ENCODE measurements at regions not wholly inside any gene's neighbourhood (a gene's known extent, or its start where the extent isn't known, plus 50 kb on each side); places are given as distances from the start of the nearest gene placed in this dataset.

- Histone ChIP-seq H3K27me3 (ENCODE audit: control insufficient read depth in 1 of 2, insufficient read depth in 2 of 2, low read length in 2 of 2) (no peaks in the 10 kb centered on the region), H3K4me3 (ENCODE audit: low read depth in 1 of 2, low read length in 2 of 2) (no peak overlapping the region), H3K27ac (ENCODE audit: low read depth in 2 of 2, low read length in 1 of 2) (no peak overlapping the region), H3K9me3 (ENCODE audit: control insufficient read depth in 2 of 2, insufficient read depth in 1 of 2, low read depth in 1 of 2, low read length in 1 of 2) (peaks cover 0 to 2% of the 10 kb centered on the region in 2 donors), H3K4me1 (ENCODE audit: control insufficient read depth in 2 of 2, insufficient read depth in 2 of 2, low read length in 1 of 2) (no peaks in the 10 kb centered on the region), H3K36me3 (ENCODE audit: control insufficient read depth in 2 of 2, insufficient read depth in 2 of 2, low read length in 1 of 2) (no peaks in the 10 kb centered on the region)
- 62 to 75% methylated on average over 2 of the region's 2 CpGs for WGBS, 2 donors
These were observed 1019.5 kb downstream of the TMEM182 start for GRCh38 chr2:103781313-103781712.

DNA sequence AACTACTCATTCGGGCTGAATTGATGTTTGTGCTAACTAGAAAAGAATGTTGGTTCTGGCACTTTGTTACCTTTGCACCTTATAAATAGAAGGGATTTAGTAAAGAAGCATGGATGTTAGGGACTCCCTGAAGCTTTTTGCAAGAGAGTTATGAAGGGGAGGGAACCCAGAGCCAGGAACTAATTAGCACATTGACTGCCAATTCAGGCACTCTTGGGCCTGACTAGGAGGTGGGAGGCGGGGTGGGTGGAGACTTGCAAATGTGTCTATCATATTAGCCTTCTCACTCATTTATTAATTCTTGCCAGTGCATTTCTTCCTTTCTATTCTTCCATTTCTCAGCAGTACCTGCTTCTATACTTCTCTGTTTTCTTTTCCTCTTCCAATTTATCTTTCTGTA lies 1022.4 kb downstream of the TMEM182 start:
- no peaks in the 10 kb centered on the region for H3K36me3 ChIP-seq (ENCODE audit: control insufficient read depth in 2 of 2, insufficient read depth in 2 of 2, low read length in 1 of 2)
- no peak overlapping the region for H3K4me3 ChIP-seq (ENCODE audit: low read depth in 1 of 2, low read length in 2 of 2)
- no peaks in the 10 kb centered on the region for H3K4me1 ChIP-seq (ENCODE audit: control insufficient read depth in 2 of 2, insufficient read depth in 2 of 2, low read length in 1 of 2)
- H3K9me3 ChIP-seq (ENCODE audit: control insufficient read depth in 2 of 2, insufficient read depth in 1 of 2, low read depth in 1 of 2, low read length in 1 of 2): no peaks in the 10 kb centered on the region
- no peaks in the 10 kb centered on the region for H3K27me3 ChIP-seq (ENCODE audit: control insufficient read depth in 1 of 2, insufficient read depth in 2 of 2, low read length in 2 of 2)
- H3K27ac ChIP-seq (ENCODE audit: low read depth in 2 of 2, low read length in 1 of 2): no peak overlapping the region
- 61% methylated on average over 2 of the region's 2 CpGs for WGBS, 2 donors

GRCh38 chr2:103785432-103785831 lies 1023.6 kb downstream of the TMEM182 start:
- Histone ChIP-seq H3K4me1 (ENCODE audit: control insufficient read depth in 2 of 2, insufficient read depth in 2 of 2, low read length in 1 of 2) (no peaks in the 10 kb centered on the region), H3K27ac (ENCODE audit: low read depth in 2 of 2, low read length in 1 of 2) (no peak overlapping the region), H3K4me3 (ENCODE audit: low read depth in 1 of 2, low read length in 2 of 2) (no peak overlapping the region), H3K27me3 (ENCODE audit: control insufficient read depth in 1 of 2, insufficient read depth in 2 of 2, low read length in 2 of 2) (no peaks in the 10 kb centered on the region), H3K36me3 (ENCODE audit: control insufficient read depth in 2 of 2, insufficient read depth in 2 of 2, low read length in 1 of 2) (no peaks in the 10 kb centered on the region), H3K9me3 (ENCODE audit: control insufficient read depth in 2 of 2, insufficient read depth in 1 of 2, low read depth in 1 of 2, low read length in 1 of 2) (no peaks in the 10 kb centered on the region)
- WGBS, 2 donors: 20 to 23% methylated on average over 1 of the region's 1 CpG

DNA sequence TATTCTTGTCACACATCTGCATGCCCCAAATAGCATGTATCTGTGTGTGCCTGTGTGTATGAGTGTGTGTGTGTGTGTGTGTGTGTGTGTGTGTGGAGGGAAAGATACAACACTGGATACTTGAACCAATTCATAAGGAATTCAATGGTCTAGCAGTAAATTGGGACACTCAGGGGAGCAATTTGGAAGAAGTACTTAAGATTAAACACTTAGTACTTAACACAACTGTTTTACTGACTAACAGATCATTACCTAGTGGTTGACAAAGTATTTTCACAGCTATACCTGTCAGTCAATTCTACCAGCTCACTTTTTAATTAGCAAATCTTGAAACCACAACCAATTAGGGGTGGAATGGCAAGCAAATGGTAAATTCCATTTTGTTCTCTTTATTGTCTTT lies 1024.1 kb downstream of the TMEM182 start:
- no peaks in the 10 kb centered on the region for H3K4me1 ChIP-seq (ENCODE audit: control insufficient read depth in 2 of 2, insufficient read depth in 2 of 2, low read length in 1 of 2)
- no peaks in the 10 kb centered on the region for H3K36me3 ChIP-seq (ENCODE audit: control insufficient read depth in 2 of 2, insufficient read depth in 2 of 2, low read length in 1 of 2)
- no peak overlapping the region for H3K4me3 ChIP-seq (ENCODE audit: low read depth in 1 of 2, low read length in 2 of 2)
- no peaks in the 10 kb centered on the region for H3K27me3 ChIP-seq (ENCODE audit: control insufficient read depth in 1 of 2, insufficient read depth in 2 of 2, low read length in 2 of 2)
- H3K9me3 ChIP-seq (ENCODE audit: control insufficient read depth in 2 of 2, insufficient read depth in 1 of 2, low read depth in 1 of 2, low read length in 1 of 2): no peaks in the 10 kb centered on the region
- H3K27ac ChIP-seq (ENCODE audit: low read depth in 2 of 2, low read length in 1 of 2): no peak overlapping the region

DNA sequence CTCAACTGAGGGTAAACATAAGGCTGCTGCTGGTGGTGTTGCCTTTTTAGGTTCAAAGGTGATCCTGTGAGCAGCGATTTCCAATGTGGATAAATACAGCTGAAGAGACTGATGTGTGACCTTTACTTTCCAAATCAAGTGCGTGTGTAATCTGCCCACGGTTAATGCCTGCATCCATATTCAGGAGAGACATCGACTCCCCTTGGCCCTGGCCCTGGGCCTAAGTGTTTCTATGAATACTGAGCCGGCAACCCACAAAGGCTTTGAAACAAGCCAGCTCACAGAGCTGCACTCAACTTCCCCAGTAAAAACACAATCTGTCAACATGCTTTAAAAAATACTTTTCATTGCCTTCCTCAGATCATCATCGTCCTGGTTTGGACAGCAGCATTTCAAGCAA lies 1026.6 kb downstream of the TMEM182 start:
- no peak overlapping the region for H3K27ac ChIP-seq (ENCODE audit: low read depth in 2 of 2, low read length in 1 of 2)
- no peaks in the 10 kb centered on the region for H3K36me3 ChIP-seq (ENCODE audit: control insufficient read depth in 2 of 2, insufficient read depth in 2 of 2, low read length in 1 of 2)
- H3K9me3 ChIP-seq (ENCODE audit: control insufficient read depth in 2 of 2, insufficient read depth in 1 of 2, low read depth in 1 of 2, low read length in 1 of 2): no peaks in the 10 kb centered on the region
- H3K4me3 ChIP-seq (ENCODE audit: low read depth in 1 of 2, low read length in 2 of 2): no peak overlapping the region
- H3K4me1 ChIP-seq (ENCODE audit: control insufficient read depth in 2 of 2, insufficient read depth in 2 of 2, low read length in 1 of 2): no peaks in the 10 kb centered on the region
- WGBS, 2 donors: 31 to 37% methylated on average over 6 of the region's 6 CpGs
- H3K27me3 ChIP-seq (ENCODE audit: control insufficient read depth in 1 of 2, insufficient read depth in 2 of 2, low read length in 2 of 2): no peaks in the 10 kb centered on the region

- H3K36me3 ChIP-seq (ENCODE audit: control insufficient read depth in 2 of 2, insufficient read depth in 2 of 2, low read length in 1 of 2): no peaks in the 10 kb centered on the region
- H3K4me3 ChIP-seq (ENCODE audit: low read depth in 1 of 2, low read length in 2 of 2): no peak overlapping the region
- no peaks in the 10 kb centered on the region for H3K27me3 ChIP-seq (ENCODE audit: control insufficient read depth in 1 of 2, insufficient read depth in 2 of 2, low read length in 2 of 2)
- peaks cover 0 to under 1% of the 10 kb centered on the region in 2 donors for H3K9me3 ChIP-seq (ENCODE audit: control insufficient read depth in 2 of 2, insufficient read depth in 1 of 2, low read depth in 1 of 2, low read length in 1 of 2)
- no peaks in the 10 kb centered on the region for H3K4me1 ChIP-seq (ENCODE audit: control insufficient read depth in 2 of 2, insufficient read depth in 2 of 2, low read length in 1 of 2)
- H3K27ac ChIP-seq (ENCODE audit: low read depth in 2 of 2, low read length in 1 of 2): no peak overlapping the region
- WGBS, 2 donors: 14 to 19% methylated on average over 2 of the region's 2 CpGs
These were observed 1027.1 kb downstream of the TMEM182 start for GRCh38 chr2:103788951-103789350.

GRCh38 chr2:103789381-103790095 lies 1027.7 kb downstream of the TMEM182 start:
- Histone ChIP-seq H3K27ac (ENCODE audit: low read depth in 2 of 2, low read length in 1 of 2) (no peak overlapping the region), H3K27me3 (ENCODE audit: control insufficient read depth in 1 of 2, insufficient read depth in 2 of 2, low read length in 2 of 2) (no peaks in the 10 kb centered on the region), H3K4me3 (ENCODE audit: low read depth in 1 of 2, low read length in 2 of 2) (no peak overlapping the region), H3K9me3 (ENCODE audit: control insufficient read depth in 2 of 2, insufficient read depth in 1 of 2, low read depth in 1 of 2, low read length in 1 of 2) (peaks cover 0 to 4% of the 10 kb centered on the region in 2 donors), H3K4me1 (ENCODE audit: control insufficient read depth in 2 of 2, insufficient read depth in 2 of 2, low read length in 1 of 2) (no peaks in the 10 kb centered on the region), H3K36me3 (ENCODE audit: control insufficient read depth in 2 of 2, insufficient read depth in 2 of 2, low read length in 1 of 2) (no peaks in the 10 kb centered on the region)
- WGBS, 2 donors: 32 to 43% methylated on average over 3 of the region's 3 CpGs

GRCh38 chr2:103792042-103792441 lies 1030.2 kb downstream of the TMEM182 start:
- Histone ChIP-seq H3K27ac (ENCODE audit: low read depth in 2 of 2, low read length in 1 of 2) (no peak overlapping the region), H3K27me3 (ENCODE audit: control insufficient read depth in 1 of 2, insufficient read depth in 2 of 2, low read length in 2 of 2) (no peaks in the 10 kb centered on the region), H3K36me3 (ENCODE audit: control insufficient read depth in 2 of 2, insufficient read depth in 2 of 2, low read length in 1 of 2) (no peaks in the 10 kb centered on the region), H3K9me3 (ENCODE audit: control insufficient read depth in 2 of 2, insufficient read depth in 1 of 2, low read depth in 1 of 2, low read length in 1 of 2) (peaks cover 0 to 4% of the 10 kb centered on the region in 2 donors), H3K4me3 (ENCODE audit: low read depth in 1 of 2, low read length in 2 of 2) (no peak overlapping the region), H3K4me1 (ENCODE audit: control insufficient read depth in 2 of 2, insufficient read depth in 2 of 2, low read length in 1 of 2) (no peaks in the 10 kb centered on the region)
- 48 to 51% methylated on average over 5 of the region's 5 CpGs for WGBS, 2 donors

DNA sequence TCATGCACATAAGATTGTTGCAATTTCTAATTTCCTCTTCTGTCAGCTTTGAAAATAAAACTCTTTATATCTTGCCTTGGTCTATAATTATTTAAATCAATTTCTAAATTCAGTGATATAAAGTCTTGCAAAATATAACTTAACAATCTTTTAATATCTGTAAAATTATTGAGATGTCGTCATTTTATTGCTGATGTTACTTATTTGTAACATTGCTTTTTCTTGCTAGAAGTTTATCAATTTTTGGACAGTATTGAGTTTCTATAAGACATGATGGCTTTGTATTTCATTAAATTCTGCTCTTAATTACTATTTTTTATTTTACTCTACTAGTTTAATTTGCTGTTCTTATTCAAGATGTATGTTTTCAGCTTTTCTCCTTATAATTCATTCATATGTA lies 1036.5 kb downstream of the TMEM182 start:
- Histone ChIP-seq H3K9me3 (ENCODE audit: control insufficient read depth in 2 of 2, insufficient read depth in 1 of 2, low read depth in 1 of 2, low read length in 1 of 2) (peaks cover 3 to 4% of the 10 kb centered on the region in 2 donors), H3K4me1 (ENCODE audit: control insufficient read depth in 2 of 2, insufficient read depth in 2 of 2, low read length in 1 of 2) (no peaks in the 10 kb centered on the region), H3K27ac (ENCODE audit: low read depth in 2 of 2, low read length in 1 of 2) (no peak overlapping the region), H3K27me3 (ENCODE audit: control insufficient read depth in 1 of 2, insufficient read depth in 2 of 2, low read length in 2 of 2) (no peaks in the 10 kb centered on the region), H3K4me3 (ENCODE audit: low read depth in 1 of 2, low read length in 2 of 2) (no peak overlapping the region), H3K36me3 (ENCODE audit: control insufficient read depth in 2 of 2, insufficient read depth in 2 of 2, low read length in 1 of 2) (no peaks in the 10 kb centered on the region)
- 78 to 88% methylated on average over 1 of the region's 1 CpG for WGBS, 2 donors

- 49 to 52% methylated on average over 1 of the region's 1 CpG for WGBS, 2 donors
- Histone ChIP-seq H3K4me3 (ENCODE audit: low read depth in 1 of 2, low read length in 2 of 2) (no peak overlapping the region), H3K27me3 (ENCODE audit: control insufficient read depth in 1 of 2, insufficient read depth in 2 of 2, low read length in 2 of 2) (no peaks in the 10 kb centered on the region), H3K4me1 (ENCODE audit: control insufficient read depth in 2 of 2, insufficient read depth in 2 of 2, low read length in 1 of 2) (no peaks in the 10 kb centered on the region), H3K36me3 (ENCODE audit: control insufficient read depth in 2 of 2, insufficient read depth in 2 of 2, low read length in 1 of 2) (no peaks in the 10 kb centered on the region), H3K27ac (ENCODE audit: low read depth in 2 of 2, low read length in 1 of 2) (no peak overlapping the region), H3K9me3 (ENCODE audit: control insufficient read depth in 2 of 2, insufficient read depth in 1 of 2, low read depth in 1 of 2, low read length in 1 of 2) (peaks cover 2 to 3% of the 10 kb centered on the region in 2 donors)
These were observed 1042.2 kb downstream of the TMEM182 start for GRCh38 chr2:103804013-103804412.
